ENCODE measurements at regions not wholly inside any gene's neighbourhood (a gene's known extent, or its start where the extent isn't known, plus 50 kb on each side); places are given as distances from the start of the nearest gene placed in this dataset.

GRCh38 chr18:1244397-1245122 is 339.9 kb downstream of the ADCYAP1 start:
- DNase-seq, result no peak

GRCh38 chr18:1246827-1247226 is 342.2 kb downstream of the ADCYAP1 start:
- H3K27ac Mint-ChIP-seq, result no peak overlapping the region

More at GRCh38 chr18:1244397-1245122, 339.9 kb downstream of the ADCYAP1 start:
- no peak overlapping the region for H3K27ac Mint-ChIP-seq
- no peaks in the 10 kb centered on the region for H3K27me3 Mint-ChIP-seq
- H3K9me3 Mint-ChIP-seq, result peaks cover 0 to 9% (median 2%) of the 10 kb centered on the region in 7 donors
- no peak overlapping the region for H3K4me3 Mint-ChIP-seq
- no peak for ATAC-seq (ENCODE audit: low read depth in 2 of 2)
- no peaks in the 10 kb centered on the region for H3K36me3 Mint-ChIP-seq
- H3K4me1 Mint-ChIP-seq, result no peaks in the 10 kb centered on the region

GRCh38 chr18:1252534-1252933 is 347.9 kb downstream of the ADCYAP1 start:
- H3K36me3 Mint-ChIP-seq, result no peaks in the 10 kb centered on the region
- DNase-seq, result no peak
- peaks cover 0 to 12% (median 2%) of the 10 kb centered on the region in 7 donors for H3K9me3 Mint-ChIP-seq
- no peak overlapping the region for H3K27ac Mint-ChIP-seq
- no peaks in the 10 kb centered on the region for H3K4me1 Mint-ChIP-seq
- no peak overlapping the region for H3K4me3 Mint-ChIP-seq
- ATAC-seq (ENCODE audit: low read depth in 2 of 2), result no peak
- H3K27me3 Mint-ChIP-seq, result no peaks in the 10 kb centered on the region

More at GRCh38 chr18:1246827-1247226, 342.2 kb downstream of the ADCYAP1 start:
- Mint-ChIP-seq H3K36me3 (no peaks in the 10 kb centered on the region), H3K27me3 (no peaks in the 10 kb centered on the region), H3K9me3 (peaks cover 0 to 8% (median 2%) of the 10 kb centered on the region in 7 donors), H3K4me3 (no peak overlapping the region), H3K4me1 (no peaks in the 10 kb centered on the region)
- ATAC-seq (ENCODE audit: low read depth in 2 of 2) (no peak), DNase-seq (no peak)

- DNase-seq (no peak), ATAC-seq (ENCODE audit: low read depth in 2 of 2) (no peak)
- Mint-ChIP-seq H3K36me3 (no peaks in the 10 kb centered on the region), H3K27ac (no peak overlapping the region), H3K9me3 (peaks cover 0 to 12% (median 2%) of the 10 kb centered on the region in 7 donors), H3K4me1 (no peaks in the 10 kb centered on the region), H3K27me3 (no peaks in the 10 kb centered on the region), H3K4me3 (no peak overlapping the region)
These were observed 348.3 kb downstream of the ADCYAP1 start for GRCh38 chr18:1252936-1253335.

GRCh38 chr18:1253827-1254226 is 349.2 kb downstream of the ADCYAP1 start:
- no peak overlapping the region for H3K4me3 Mint-ChIP-seq
- no peaks in the 10 kb centered on the region for H3K27me3 Mint-ChIP-seq
- peaks cover 0 to 12% (median 4%) of the 10 kb centered on the region in 7 donors for H3K9me3 Mint-ChIP-seq

GRCh38 chr18:1261054-1261453 is 356.4 kb downstream of the ADCYAP1 start:
- DNase-seq, result no peak
- H3K27me3 Mint-ChIP-seq, result no peaks in the 10 kb centered on the region
- no peak overlapping the region for H3K4me3 Mint-ChIP-seq
- no peak for ATAC-seq (ENCODE audit: low read depth in 2 of 2)
- no peaks in the 10 kb centered on the region for H3K36me3 Mint-ChIP-seq
- H3K27ac Mint-ChIP-seq, result no peak overlapping the region
- H3K4me1 Mint-ChIP-seq, result no peaks in the 10 kb centered on the region
- H3K9me3 Mint-ChIP-seq, result peaks cover 5 to 36% (median 12%) of the 10 kb centered on the region in 7 donors

More at GRCh38 chr18:1253827-1254226, 349.2 kb downstream of the ADCYAP1 start:
- Mint-ChIP-seq H3K27ac (no peak overlapping the region), H3K4me1 (no peaks in the 10 kb centered on the region), H3K36me3 (no peaks in the 10 kb centered on the region)
- no peak for ATAC-seq (ENCODE audit: low read depth in 2 of 2)
- no peak for DNase-seq

GRCh38 chr18:1267021-1267420 is 362.4 kb downstream of the ADCYAP1 start:
- Mint-ChIP-seq H3K27ac (no peak overlapping the region), H3K27me3 (no peaks in the 10 kb centered on the region), H3K9me3 (peaks cover 0 to 15% (median 4%) of the 10 kb centered on the region in 7 donors), H3K4me3 (no peak overlapping the region), H3K4me1 (no peaks in the 10 kb centered on the region), H3K36me3 (no peaks in the 10 kb centered on the region)
- DNase-seq, result no peak
- no peak for ATAC-seq (ENCODE audit: low read depth in 2 of 2)

- Mint-ChIP-seq H3K27me3 (no peaks in the 10 kb centered on the region), H3K27ac (no peak overlapping the region), H3K4me3 (no peak overlapping the region), H3K36me3 (no peaks in the 10 kb centered on the region), H3K9me3 (peaks cover 0 to 8% (median 4%) of the 10 kb centered on the region in 7 donors), H3K4me1 (no peaks in the 10 kb centered on the region)
- DNase-seq (no peak), ATAC-seq (ENCODE audit: low read depth in 2 of 2) (no peak)
These were observed 365.4 kb downstream of the ADCYAP1 start for GRCh38 chr18:1270081-1270480.

GRCh38 chr18:1273469-1273868 is 368.8 kb downstream of the ADCYAP1 start:
- H3K4me1 Mint-ChIP-seq, result no peaks in the 10 kb centered on the region
- peaks cover 0 to 9% (median 5%) of the 10 kb centered on the region in 7 donors for H3K9me3 Mint-ChIP-seq
- ATAC-seq (ENCODE audit: low read depth in 2 of 2), result no peak

GRCh38 chr18:1292167-1292566 is 387.5 kb downstream of the ADCYAP1 start:
- DNase-seq, result no peak
- ATAC-seq (ENCODE audit: low read depth in 2 of 2), result no peak
- H3K27me3 Mint-ChIP-seq, result no peaks in the 10 kb centered on the region
- H3K36me3 Mint-ChIP-seq, result no peaks in the 10 kb centered on the region
- H3K9me3 Mint-ChIP-seq, result peaks cover 0 to 9% (median 1%) of the 10 kb centered on the region in 7 donors
- H3K4me3 Mint-ChIP-seq, result no peak overlapping the region
- H3K27ac Mint-ChIP-seq, result no peak overlapping the region
- no peaks in the 10 kb centered on the region for H3K4me1 Mint-ChIP-seq

More at GRCh38 chr18:1273469-1273868, 368.8 kb downstream of the ADCYAP1 start:
- Mint-ChIP-seq H3K27ac (no peak overlapping the region), H3K36me3 (no peaks in the 10 kb centered on the region), H3K27me3 (no peaks in the 10 kb centered on the region), H3K4me3 (no peak overlapping the region)
- no peak for DNase-seq

- H3K9me3 Mint-ChIP-seq, result peaks cover 0 to 14% (median 6%) of the 10 kb centered on the region in 7 donors
- H3K27ac Mint-ChIP-seq, result no peak overlapping the region
- no peaks in the 10 kb centered on the region for H3K36me3 Mint-ChIP-seq
- H3K4me1 Mint-ChIP-seq, result no peaks in the 10 kb centered on the region
- ATAC-seq (ENCODE audit: low read depth in 2 of 2), result no peak
- DNase-seq, result no peak
- no peaks in the 10 kb centered on the region for H3K27me3 Mint-ChIP-seq
- H3K4me3 Mint-ChIP-seq, result no peak overlapping the region
These were observed 389.6 kb downstream of the ADCYAP1 start for GRCh38 chr18:1294229-1294628.

GRCh38 chr18:1296237-1296636 is 391.6 kb downstream of the ADCYAP1 start:
- Mint-ChIP-seq H3K9me3 (peaks cover 0 to 14% (median 7%) of the 10 kb centered on the region in 7 donors), H3K27ac (no peak overlapping the region), H3K4me3 (no peak overlapping the region), H3K36me3 (no peaks in the 10 kb centered on the region), H3K4me1 (no peaks in the 10 kb centered on the region), H3K27me3 (no peaks in the 10 kb centered on the region)
- no peak for DNase-seq
- no peak for ATAC-seq (ENCODE audit: low read depth in 2 of 2)

- Mint-ChIP-seq H3K4me1 (no peaks in the 10 kb centered on the region), H3K4me3 (no peak overlapping the region), H3K27me3 (no peaks in the 10 kb centered on the region), H3K27ac (no peak overlapping the region), H3K9me3 (peaks cover 0 to 7% (median 3%) of the 10 kb centered on the region in 7 donors), H3K36me3 (no peaks in the 10 kb centered on the region)
- DNase-seq (no peak), ATAC-seq (ENCODE audit: low read depth in 2 of 2) (no peak)
These were observed 398.2 kb downstream of the ADCYAP1 start for GRCh38 chr18:1302861-1303260.

- Mint-ChIP-seq H3K4me1 (no peaks in the 10 kb centered on the region), H3K27ac (no peak overlapping the region), H3K4me3 (no peak overlapping the region), H3K36me3 (no peaks in the 10 kb centered on the region), H3K9me3 (peaks cover 0 to 7% (median 0%) of the 10 kb centered on the region in 7 donors), H3K27me3 (no peaks in the 10 kb centered on the region)
- no peak for ATAC-seq (ENCODE audit: low read depth in 2 of 2)
- no peak for DNase-seq
These were observed 399.8 kb downstream of the ADCYAP1 start for GRCh38 chr18:1304392-1304992.

All from naive B cell (primary cell).